Amygdala (tissue), 56 donors: ENCODE measurements at regions not wholly inside any gene's neighbourhood (a gene's known extent, or its start where the extent isn't known, plus 50 kb on each side); places are given as distances from the start of the nearest gene placed in this dataset.

ENCODE experiments used
- DNase-seq, 56 donors: peaks; one replicate each; lab custom pipeline; 2025; lab: John Stamatoyannopoulos, UW

DNA sequence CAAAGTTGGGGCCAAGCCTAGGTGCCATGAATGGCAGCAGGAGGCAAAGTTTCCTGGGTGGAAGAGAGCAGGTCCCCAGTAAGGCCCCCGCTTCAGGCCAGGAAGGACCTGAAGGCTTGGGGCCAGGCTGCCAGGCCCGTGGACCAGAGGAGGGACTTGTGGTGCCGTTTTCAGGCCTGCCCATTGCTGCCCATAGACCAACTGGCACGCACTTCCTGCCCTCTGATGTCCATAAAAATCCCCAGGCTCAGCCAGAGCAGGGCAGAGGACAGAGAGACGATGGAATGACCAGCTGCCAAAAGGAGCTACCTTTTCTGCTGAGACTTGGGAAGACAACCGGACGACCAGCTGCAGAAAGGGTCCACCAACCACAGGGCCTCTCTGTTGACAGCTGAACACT, 1205.5 kb downstream of the ARAP2 start:
- DNase-seq = no peak

DNA sequence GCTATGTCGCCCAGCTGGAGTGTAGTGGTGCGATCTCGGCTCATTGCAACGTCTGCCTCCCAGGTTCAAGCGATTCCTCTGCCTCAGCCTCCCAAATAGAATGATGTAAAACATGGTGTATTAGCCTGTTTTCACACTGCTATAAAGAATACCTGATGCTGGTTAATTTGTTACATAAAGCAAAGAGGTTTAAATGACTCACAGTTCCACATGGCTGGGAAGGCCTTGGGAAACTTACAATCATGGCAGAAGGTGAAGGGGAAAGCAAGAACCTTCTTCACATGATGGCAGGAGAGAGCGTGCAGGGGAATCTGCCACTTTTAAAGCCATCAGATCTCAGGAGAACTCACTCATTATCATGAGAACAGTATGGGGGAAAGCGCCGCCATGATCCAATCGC, 1191.8 kb downstream of the ARAP2 start:
- DNase-seq = no peak

DNA sequence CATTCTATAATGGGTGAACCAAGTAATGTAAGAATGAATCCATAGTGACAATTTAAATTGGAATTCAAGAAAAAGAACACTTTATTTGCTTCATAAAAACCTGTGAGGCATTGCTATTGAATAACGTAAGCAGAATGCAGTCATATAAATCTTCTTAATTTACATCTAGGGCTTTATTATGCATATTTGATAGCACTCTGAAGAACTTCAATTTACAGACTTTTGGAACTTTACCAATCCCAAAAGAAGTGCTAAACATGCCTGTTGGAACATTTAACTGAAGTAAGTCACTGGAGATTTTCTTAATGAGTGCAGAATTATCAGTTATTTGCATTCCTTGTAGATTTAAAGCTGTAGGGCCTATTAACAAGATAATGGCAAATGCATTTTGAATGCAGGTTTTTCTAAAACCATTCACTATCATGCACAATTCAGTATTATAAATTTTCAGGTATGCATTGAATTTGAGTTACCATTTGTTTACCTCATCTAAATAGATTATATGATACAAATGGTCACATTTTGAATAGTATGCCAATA, 1181.2 kb downstream of the ARAP2 start:
- no peak for DNase-seq

DNA sequence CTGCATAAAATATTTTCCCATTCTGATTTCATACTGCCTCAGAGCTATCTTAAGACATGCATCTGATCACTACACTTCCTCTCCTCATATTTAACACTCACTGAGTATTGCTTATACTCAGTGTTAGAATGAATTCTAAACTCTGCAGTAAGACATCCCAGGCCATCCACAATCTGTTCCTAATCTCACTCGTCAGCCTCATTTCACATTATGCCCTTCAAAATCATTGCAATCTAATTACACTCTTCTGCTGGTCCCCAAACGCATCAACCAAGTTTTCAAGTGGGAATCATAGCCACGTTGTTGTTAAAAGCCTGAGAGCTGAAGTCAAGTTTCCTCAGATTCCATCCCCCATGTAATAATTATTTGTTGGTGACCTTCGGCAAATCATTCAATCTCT, 1177.9 kb downstream of the ARAP2 start:
- no peak for DNase-seq

DNA sequence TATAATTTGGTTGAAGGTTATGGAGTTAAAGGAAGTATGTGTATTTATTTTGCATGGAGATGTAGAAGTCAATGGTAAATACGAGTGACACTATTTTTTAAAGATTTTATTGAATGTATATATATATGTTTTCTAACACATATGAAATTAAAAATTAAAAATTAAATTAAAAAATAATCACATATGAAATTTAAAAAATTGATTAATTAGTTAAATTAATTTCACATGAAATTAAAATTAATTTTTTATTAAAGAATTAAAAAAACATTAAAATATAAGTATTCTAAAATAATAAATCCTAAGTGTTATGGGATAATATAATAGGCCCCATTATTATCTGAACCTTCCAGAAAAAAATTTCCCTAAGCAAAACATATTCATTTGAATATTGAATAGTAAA, 1163.5 kb downstream of the ARAP2 start:
- no peak for DNase-seq

DNA sequence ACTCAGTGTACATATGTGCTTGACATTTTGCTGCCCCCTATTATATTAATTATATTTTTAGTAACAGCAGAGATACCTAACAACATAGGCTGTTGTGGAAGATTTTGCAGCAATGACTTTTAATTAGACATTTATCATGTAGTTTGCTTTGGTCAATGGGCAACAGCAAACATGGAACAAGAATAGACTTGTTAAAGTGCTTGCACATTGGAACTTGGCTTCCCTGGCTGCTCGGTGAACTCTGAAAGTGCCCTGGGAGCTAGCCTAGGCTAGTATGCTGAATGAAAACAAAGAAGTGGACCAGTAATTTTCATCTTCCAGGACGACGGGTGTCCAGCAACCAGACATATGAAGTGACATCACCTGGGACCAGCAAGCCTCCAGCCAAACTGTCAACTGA, 1157.1 kb downstream of the ARAP2 start:
- no peak for DNase-seq

DNA sequence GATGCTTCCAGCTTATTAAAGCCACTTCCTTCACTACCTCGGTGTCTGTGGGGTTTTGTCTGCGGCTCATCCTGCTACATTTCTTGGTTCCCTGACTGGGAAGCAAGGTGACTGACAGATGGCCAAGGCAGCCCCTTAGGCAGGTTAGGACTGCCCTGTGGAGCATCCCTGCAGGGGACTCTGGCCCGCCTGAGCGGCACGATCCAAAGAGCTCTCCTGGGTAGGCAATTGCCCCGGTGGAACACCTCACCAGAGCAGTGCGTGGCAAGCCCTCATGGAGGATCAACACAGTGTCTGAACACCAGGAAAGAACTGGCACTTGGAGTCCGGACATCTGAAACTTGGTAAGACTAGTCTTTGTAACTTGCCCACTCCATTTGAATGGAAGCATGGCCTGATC, 1143.4 kb downstream of the ARAP2 start:
- DNase-seq = no peak

DNA sequence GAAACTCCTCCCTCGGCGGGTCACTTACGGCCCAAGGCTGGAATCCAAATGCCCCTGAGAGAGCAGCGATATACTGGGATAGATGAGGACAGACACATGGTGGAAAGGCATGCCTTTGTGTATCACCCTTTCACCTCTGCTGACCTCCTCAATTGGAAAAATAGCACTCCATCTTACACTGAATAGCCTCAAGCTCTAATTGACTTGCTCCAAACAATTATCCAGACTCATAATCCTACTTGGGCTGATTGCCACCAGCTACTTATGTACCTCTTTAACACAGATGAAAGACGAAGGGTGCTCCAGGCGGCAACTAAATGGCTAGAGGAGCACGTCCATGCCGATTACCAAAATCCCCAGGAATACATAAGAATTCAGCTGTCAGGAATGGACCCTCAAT, 1142.2 kb downstream of the ARAP2 start:
- no peak for DNase-seq

DNA sequence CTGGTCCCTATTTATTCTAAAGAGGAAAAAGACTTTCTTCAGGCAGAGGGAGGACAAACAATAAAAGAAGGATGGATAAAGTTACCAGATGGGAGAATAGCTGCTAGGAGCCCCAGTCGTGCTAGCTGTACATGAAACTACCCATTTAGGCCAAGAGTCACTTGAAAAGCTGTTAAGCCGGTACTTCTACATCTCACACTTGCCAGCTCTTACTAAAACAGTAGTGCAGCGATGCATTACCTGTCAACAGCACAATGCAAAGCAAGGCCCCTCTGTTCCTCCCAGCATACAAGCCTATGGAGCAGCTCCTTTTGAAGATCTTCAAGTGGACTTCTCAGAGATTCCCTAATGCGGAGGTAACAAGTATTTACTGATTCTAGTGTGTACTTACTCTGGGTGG, 1138.8 kb downstream of the ARAP2 start:
- DNase-seq = no peak

- no peak for DNase-seq
These were observed 1138.1 kb downstream of the ARAP2 start for GRCh38 chr4:35106091-35106734.

DNA sequence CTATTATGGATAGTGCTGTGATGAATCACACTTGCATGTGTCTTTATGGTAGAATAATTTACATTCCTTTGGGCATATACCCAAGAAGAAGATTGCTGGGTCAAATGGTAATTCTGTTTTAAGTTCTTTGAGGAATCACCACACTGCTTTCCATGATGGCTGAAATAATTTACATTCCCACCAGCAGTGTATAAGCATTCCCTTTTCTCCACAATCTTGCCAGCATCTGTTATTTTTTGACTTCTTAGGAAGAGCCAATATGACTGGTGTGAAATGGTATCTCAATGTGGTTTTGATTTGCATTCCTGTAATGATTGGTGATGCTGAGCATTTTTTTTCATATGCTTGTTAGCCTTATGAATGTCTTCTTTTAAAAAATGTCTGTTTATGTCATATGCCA, 1120.2 kb downstream of the ARAP2 start:
- DNase-seq = no peak

DNA sequence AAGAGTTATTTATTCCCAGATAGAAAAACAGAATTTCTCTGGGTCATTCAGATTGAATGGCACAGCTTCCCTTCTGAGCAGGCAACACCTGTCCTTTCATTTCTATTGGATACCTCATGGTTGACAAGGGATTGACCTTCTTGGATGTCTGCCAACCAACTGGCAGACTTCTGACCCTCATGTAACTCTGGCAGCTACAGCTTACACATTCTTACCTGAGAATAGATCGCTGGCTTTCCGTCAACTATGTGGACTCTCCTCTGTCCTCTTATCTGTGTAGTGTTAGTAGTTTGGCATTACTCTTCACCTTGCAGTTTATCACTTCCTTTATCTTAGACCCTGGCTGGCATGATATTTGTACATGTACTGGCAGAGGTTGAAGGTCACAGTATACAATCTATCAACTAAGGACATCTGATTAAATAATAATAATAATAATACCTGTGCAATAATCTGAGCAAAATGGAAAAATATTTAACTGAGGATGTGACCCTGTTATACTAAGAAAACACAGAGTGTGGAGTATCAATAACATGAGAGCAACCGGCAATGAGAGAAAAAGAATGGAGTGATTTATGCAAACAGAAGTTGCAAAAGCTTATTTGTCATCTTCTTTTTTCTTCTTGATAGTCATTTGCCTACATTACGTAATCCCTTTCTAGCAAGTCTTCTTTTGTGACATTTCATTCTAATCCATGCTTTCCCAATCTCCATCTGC, 1118.2 kb downstream of the ARAP2 start:
- DNase-seq = no peak

- DNase-seq = no peak
These were observed 1105.9 kb downstream of the ARAP2 start for GRCh38 chr4:35138449-35138848.

- DNase-seq = no peak
These were observed 1096.6 kb downstream of the ARAP2 start for GRCh38 chr4:35147761-35148160.

- DNase-seq = no peak
These were observed 1092.3 kb downstream of the ARAP2 start for GRCh38 chr4:35151816-35152572.

- no peak for DNase-seq
These were observed 1081.1 kb downstream of the ARAP2 start for GRCh38 chr4:35163168-35163567.

DNA sequence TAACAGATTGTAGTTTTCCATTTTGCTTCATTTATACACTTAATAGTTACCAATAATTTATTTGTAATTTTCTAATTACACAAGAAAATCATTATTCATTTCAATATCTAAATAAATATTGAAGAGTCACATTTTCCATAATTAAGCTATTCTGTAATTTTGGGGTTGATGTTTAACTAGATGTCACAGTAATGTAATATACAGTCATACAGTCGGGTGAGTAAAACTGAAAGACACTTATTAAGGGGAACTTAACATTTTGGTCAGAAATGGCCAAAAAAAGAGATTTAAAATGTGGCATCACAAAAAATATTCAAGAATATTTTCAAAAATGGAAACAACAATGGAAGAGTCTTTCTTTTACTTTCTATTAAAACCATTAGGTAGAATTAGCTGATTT, 1080.3 kb downstream of the ARAP2 start:
- no peak for DNase-seq

DNA sequence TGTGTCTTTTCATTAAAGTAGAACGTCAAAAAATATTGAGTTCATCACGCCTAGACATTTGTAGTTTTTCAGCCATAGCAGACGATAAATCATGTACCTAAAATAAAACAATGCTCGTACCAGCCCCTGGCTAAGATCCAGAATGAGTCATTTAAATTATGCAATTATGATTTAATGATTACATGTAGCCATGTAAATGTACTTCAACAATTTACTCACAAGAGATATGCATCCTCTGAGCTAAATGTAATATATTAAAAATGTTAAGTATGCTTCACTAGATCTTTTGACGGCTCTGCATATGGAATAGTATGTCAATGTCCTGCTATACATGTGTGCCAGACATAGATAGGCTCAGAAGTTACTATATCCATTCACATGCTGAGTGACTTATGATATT, 1077.8 kb downstream of the ARAP2 start:
- DNase-seq = no peak

DNA sequence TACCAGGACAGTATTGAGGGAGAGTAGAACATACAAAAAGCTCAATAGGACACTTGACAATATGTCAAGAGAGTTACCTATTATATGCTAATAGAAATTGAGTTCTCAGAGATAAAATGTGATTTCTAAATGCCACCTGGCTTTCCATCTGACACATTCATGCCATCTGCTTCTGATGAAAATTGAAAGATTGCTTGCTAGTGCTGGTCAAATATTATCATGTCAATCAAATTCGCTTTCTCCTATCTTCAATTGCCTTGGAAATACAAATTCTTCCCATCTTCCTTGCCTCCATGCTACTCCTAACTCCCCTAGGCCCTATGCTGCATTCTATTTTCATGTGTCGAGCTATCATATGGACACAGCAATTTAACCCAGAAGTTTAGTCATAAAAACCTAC, 1076.9 kb downstream of the ARAP2 start:
- DNase-seq = no peak

DNA sequence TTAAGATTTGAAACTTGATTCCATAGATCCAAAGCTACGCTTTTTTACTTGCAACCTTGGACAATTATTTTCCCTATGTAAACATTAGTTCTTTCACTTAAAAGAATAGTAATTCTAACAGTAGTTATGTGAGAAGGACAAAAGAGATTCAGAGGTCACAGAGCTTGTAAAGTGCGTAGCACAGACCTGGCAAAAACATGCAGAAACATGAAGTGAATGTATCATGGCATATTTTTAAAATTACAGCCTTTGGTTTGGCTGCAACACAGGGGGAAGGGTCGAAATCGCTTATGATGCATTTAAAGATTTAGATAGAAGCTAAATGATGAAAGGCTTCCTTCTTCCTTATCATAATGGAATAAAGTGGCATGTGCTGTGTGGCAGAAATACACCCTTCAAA, 1068.8 kb downstream of the ARAP2 start:
- DNase-seq = no peak

GRCh38 chr4:35175894-35176293, 1068.4 kb downstream of the ARAP2 start:
- DNase-seq = no peak

DNA sequence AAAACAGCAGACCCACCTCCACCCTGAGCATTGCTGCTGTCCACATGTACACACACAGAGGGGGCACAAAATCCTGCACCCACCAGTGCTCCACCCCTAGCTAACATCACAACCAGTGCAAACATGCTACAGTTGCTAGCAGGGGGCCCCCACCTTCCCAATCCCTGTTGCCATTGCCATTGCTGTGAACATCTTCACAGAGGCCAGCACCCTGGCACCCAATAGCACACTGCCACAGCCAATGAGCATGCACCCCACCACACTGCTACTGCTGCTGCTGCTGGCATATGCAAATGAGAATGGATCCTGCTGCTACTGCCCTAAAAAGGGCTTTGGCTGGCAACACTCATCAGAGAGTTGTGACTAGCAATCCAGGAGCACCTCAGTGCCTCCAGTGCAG, 1061.9 kb downstream of the ARAP2 start:
- DNase-seq = no peak
